ENCODE measurements at regions not wholly inside any gene's neighbourhood (a gene's known extent, or its start where the extent isn't known, plus 50 kb on each side); places are given as distances from the start of the nearest gene placed in this dataset.

DNA sequence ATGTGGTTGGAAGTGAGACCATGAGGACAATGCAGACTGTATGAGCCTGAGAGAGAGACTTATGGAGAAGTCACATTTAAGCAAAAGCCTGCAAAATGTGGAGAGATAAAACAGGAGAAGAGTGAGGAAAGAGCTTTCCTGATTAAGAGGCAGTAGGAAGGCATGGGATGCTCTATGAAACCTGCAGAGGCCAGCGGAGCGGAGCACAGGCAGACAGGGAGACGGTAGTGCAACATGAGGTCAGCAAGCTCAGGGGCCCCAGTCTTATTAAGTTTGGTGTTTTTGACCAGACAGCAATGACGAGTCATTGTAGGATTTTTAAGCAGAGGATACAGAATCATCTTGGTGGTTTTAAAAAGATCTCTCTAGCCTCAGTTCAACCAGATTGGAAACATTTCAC is 721.5 kb upstream of the GOLIM4 start:
- TF ChIP-seq, protein P1, sequence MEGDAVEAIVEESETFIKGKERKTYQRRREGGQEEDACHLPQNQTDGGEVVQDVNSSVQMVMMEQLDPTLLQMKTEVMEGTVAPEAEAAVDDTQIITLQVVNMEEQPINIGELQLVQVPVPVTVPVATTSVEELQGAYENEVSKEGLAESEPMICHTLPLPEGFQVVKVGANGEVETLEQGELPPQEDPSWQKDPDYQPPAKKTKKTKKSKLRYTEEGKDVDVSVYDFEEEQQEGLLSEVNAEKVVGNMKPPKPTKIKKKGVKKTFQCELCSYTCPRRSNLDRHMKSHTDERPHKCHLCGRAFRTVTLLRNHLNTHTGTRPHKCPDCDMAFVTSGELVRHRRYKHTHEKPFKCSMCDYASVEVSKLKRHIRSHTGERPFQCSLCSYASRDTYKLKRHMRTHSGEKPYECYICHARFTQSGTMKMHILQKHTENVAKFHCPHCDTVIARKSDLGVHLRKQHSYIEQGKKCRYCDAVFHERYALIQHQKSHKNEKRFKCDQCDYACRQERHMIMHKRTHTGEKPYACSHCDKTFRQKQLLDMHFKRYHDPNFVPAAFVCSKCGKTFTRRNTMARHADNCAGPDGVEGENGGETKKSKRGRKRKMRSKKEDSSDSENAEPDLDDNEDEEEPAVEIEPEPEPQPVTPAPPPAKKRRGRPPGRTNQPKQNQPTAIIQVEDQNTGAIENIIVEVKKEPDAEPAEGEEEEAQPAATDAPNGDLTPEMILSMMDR (IDR thresholded peaks at IDR 0.05), result no peak
- no peak for TF ChIP-seq POLR2A (IDR thresholded peaks at IDR 0.05)

Data from ovary (tissue), 3 donors.